Hepatocyte (in vitro differentiated cells): ENCODE measurements at regions not wholly inside any gene's neighbourhood (a gene's known extent, or its start where the extent isn't known, plus 50 kb on each side); places are given as distances from the start of the nearest gene placed in this dataset.

Experiments used
- DNase-seq: peaks from one replicate; pipeline ENCODE4 v3.0.0-alpha.2; 2016; ENCODE audit warnings: low spot score
- H2AFZ ChIP-seq: fragments of 200-600 bp; sonication (generic); 2 replicates; pipeline ENCODE4 v1.6.0; 2016; ENCODE audit warnings: antibody characterized with exemption, mild to moderate bottlenecking
- H3K27ac ChIP-seq: fragments of 200-600 bp; sonication (generic); 2 replicates; pipeline ENCODE4 v1.5.1; 2016; ENCODE audit warnings: mild to moderate bottlenecking
- H3K27me3 ChIP-seq: fragments of 200-600 bp; sonication (generic); 2 replicates; pipeline ENCODE4 v1.6.1; 2016
- H3K36me3 ChIP-seq: fragments of 200-600 bp; sonication (generic); replicated peaks from 2 replicates; pipeline ENCODE4 v1.5.1; 2016; ENCODE audit warnings: low read depth; ENCODE audit not compliant: insufficient read depth
- H3K4me1 ChIP-seq: fragments of 200-600 bp; sonication (generic); 2 replicates; pipeline ENCODE4 v1.5.1; 2016; ENCODE audit warnings: mild to moderate bottlenecking, moderate library complexity; ENCODE audit not compliant: insufficient read depth
- H3K4me2 ChIP-seq: fragments of 200-600 bp; sonication (generic); 2 replicates; pipeline ENCODE4 v1.6.0; 2016
- H3K4me3 ChIP-seq: fragments of 200-600 bp; sonication (generic); 2 replicates; pipeline ENCODE4 v1.5.1; 2016; ENCODE audit warnings: mild to moderate bottlenecking
- H3K79me2 ChIP-seq: fragments of 200-600 bp; sonication (generic); 2 replicates; pipeline ENCODE4 v1.6.0; 2017; ENCODE audit warnings: mild to moderate bottlenecking
- H3K9me2 ChIP-seq: fragments of 200-600 bp; sonication (generic); replicated peaks from 2 replicates; pipeline ENCODE4 v1.6.0; 2017; ENCODE audit warnings: mild to moderate bottlenecking; ENCODE audit not compliant: insufficient read depth
- H3K9me3 ChIP-seq: fragments of 200-600 bp; sonication (generic); 2 replicates; pipeline ENCODE4 v1.5.1; 2016; ENCODE audit warnings: low read depth, mild to moderate bottlenecking
- H4K20me1 ChIP-seq: fragments of 200-600 bp; sonication (generic); 2 replicates; pipeline ENCODE4 v1.6.0; 2016; ENCODE audit warnings: mild to moderate bottlenecking; ENCODE audit not compliant: insufficient read depth, poor library complexity, severe bottlenecking
- CTCF ChIP-seq: fragments of 200-600 bp; sonication (generic); IDR thresholded peaks from 2 replicates; pipeline ENCODE4 v1.5.1; 2016; ENCODE audit warnings: antibody characterized with exemption, mild to moderate bottlenecking; ENCODE audit not compliant: poor library complexity
- EZH2 ChIP-seq: fragments of 200-600 bp; sonication (generic); IDR thresholded peaks from 2 replicates; pipeline ENCODE4 v1.6.1; 2016; ENCODE audit warnings: antibody characterized with exemption, mild to moderate bottlenecking, borderline replicate concordance
- EZH2phosphoT487 ChIP-seq: fragments of 200-600 bp; sonication (generic); IDR thresholded peaks from one replicate; pipeline ENCODE4 v1.6.1; 2018; ENCODE audit warnings: antibody characterized with exemption, mild to moderate bottlenecking, low read depth, moderate library complexity; ENCODE audit not compliant: unreplicated experiment, severe bottlenecking
- WGBS: methylation state at CpG from one replicate; pipeline ENCODE4 v1.1.6; 2016; ENCODE audit warnings: low lambda C conversion rate; ENCODE audit errors: missing lambda C conversion rate; 5-methylcytosine and 5-hydroxymethylcytosine counted together

- H3K79me2 ChIP-seq, result no peaks in the 10 kb centered on the region
- H3K9me2 ChIP-seq, result no peaks in the 10 kb centered on the region
- H3K27ac ChIP-seq, result no peak overlapping the region
- no peak overlapping the region for H2AFZ ChIP-seq
- no peaks in the 10 kb centered on the region for H3K27me3 ChIP-seq
- H3K4me1 ChIP-seq, result no peaks in the 10 kb centered on the region
- H3K9me3 ChIP-seq, result no peaks in the 10 kb centered on the region
- H4K20me1 ChIP-seq, result no peaks in the 10 kb centered on the region
- TF ChIP-seq EZH2, result no peak
- no peak for TF ChIP-seq CTCF
- no peak for TF ChIP-seq EZH2phosphoT487
- H3K4me3 ChIP-seq, result no peak overlapping the region
- no peak overlapping the region for H3K4me2 ChIP-seq
- no peak for DNase-seq
- no peaks in the 10 kb centered on the region for H3K36me3 ChIP-seq
Measured at GRCh38 chr12:83541446-83541845, 854.7 kb downstream of the TMTC2 start.

DNA sequence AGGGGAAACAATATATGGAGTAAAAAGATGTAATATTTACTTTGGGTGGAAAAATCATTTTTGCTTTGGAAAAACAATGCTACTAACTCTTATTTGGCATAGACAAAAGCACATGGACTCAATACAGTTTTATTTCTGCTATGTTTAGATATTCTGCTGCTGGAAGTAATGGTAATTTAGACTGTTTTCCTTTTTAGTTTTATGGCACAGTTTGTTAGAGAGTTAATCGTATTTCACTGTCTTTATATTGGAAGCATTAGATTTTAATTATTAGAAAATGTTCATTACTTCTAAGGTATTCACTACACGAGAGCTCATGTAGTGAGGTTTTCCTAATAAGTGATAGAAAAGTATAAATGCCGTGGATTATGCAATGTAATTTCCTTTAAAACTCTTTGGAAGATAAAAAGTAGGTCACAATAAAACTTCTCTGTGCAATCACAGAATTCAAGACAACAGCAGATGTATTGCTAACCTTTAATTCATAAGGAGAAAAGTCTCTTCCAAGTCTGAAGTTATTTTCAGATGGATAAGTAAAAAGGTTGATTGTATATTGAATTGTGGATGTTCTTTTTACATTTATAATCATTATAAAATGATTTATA, 851.8 kb downstream of the TMTC2 start:
- Histone ChIP-seq H3K4me1 (no peaks in the 10 kb centered on the region), H3K27me3 (no peaks in the 10 kb centered on the region), H3K27ac (no peak overlapping the region), H3K4me2 (no peak overlapping the region), H3K79me2 (no peaks in the 10 kb centered on the region), H3K4me3 (no peak overlapping the region), H2AFZ (no peak overlapping the region), H3K9me3 (no peaks in the 10 kb centered on the region), H3K9me2 (no peaks in the 10 kb centered on the region), H4K20me1 (no peaks in the 10 kb centered on the region), H3K36me3 (no peaks in the 10 kb centered on the region)
- 62% methylated on average over 3 of the region's 3 CpGs for WGBS
- TF ChIP-seq EZH2phosphoT487 (no peak), EZH2 (no peak), CTCF (no peak)
- DNase-seq, result no peak

DNA sequence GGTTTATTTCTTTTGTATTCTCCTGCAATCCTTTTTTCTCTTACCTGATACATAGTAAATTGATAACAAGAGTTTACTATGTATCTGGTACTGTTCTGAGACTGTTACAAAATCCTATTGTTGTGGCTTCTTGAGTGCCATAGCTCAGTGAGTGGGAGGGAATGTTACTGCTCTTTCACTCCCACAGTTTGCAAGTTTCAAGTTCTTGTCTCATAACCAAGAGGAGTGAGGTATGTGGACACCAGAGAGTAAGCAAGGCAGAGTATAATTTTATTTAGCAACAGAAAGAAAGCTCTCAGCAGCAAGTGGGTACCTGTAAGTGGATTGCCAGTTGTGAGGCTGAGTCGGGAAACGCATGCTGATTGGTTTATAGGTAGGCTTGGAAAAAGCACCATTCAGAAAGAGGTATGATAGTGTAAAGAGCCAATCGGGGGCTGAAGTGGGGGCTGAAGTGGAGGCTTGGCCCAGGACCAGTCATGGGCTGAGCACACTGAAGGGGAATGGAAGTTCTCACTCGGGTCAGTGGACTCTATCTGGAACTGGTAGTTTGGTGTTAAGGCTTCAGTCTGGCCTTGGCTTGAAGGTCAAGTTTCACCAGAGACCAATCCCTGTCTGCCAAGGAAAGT, 850.8 kb downstream of the TMTC2 start:
- no peaks in the 10 kb centered on the region for H4K20me1 ChIP-seq
- no peaks in the 10 kb centered on the region for H3K79me2 ChIP-seq
- H3K36me3 ChIP-seq, result no peaks in the 10 kb centered on the region
- no peaks in the 10 kb centered on the region for H3K4me1 ChIP-seq
- H3K9me2 ChIP-seq, result no peaks in the 10 kb centered on the region
- no peak for DNase-seq
- H3K9me3 ChIP-seq, result no peaks in the 10 kb centered on the region
- H3K27ac ChIP-seq, result no peak overlapping the region
- 90% methylated on average over 4 of the region's 4 CpGs for WGBS
- H3K4me2 ChIP-seq, result no peak overlapping the region
- no peak overlapping the region for H2AFZ ChIP-seq
- H3K27me3 ChIP-seq, result no peaks in the 10 kb centered on the region
- TF ChIP-seq CTCF, result no peak
- TF ChIP-seq EZH2, result no peak
- no peak for TF ChIP-seq EZH2phosphoT487
- H3K4me3 ChIP-seq, result no peak overlapping the region
